Dendritic cell treated with granulocyte-macrophage colony-stimulating factor and Interleukin-4, amounts not matched to agents 40 ng/mL and 50 ng/mL, for 4 days (primary cell): ENCODE measurements at regions not wholly inside any gene's neighbourhood (a gene's known extent, or its start where the extent isn't known, plus 50 kb on each side); places are given as distances from the start of the nearest gene placed in this dataset.

Experiments
- H3K27ac Mint-ChIP-seq: one replicate; pipeline ENCODE4 v1.8.0; 2022; ENCODE audit warnings: mild to moderate bottlenecking, mixed read lengths
- H3K27me3 Mint-ChIP-seq: one replicate; pipeline ENCODE4 v1.8.0; 2022; ENCODE audit warnings: mild to moderate bottlenecking, mixed read lengths
- H3K36me3 Mint-ChIP-seq: one replicate; pipeline ENCODE4 v1.8.0; 2022; ENCODE audit warnings: low read depth, mixed read lengths
- H3K4me1 Mint-ChIP-seq: one replicate; pipeline ENCODE4 v1.8.0; 2022; ENCODE audit warnings: low read depth, mixed read lengths
- H3K4me3 Mint-ChIP-seq: one replicate; pipeline ENCODE4 v1.8.0; 2022; ENCODE audit warnings: mild to moderate bottlenecking, moderate library complexity, mixed read lengths
- H3K9me3 Mint-ChIP-seq: one replicate; pipeline ENCODE4 v1.8.0; 2022; ENCODE audit warnings: mixed read lengths
- intact Hi-C: fragments of 100-400 bp; cut with micrococcal nuclease; formaldehyde crosslinking; loops from one replicate; pipeline ENCODE4 v1.15.0; 2022

DNA sequence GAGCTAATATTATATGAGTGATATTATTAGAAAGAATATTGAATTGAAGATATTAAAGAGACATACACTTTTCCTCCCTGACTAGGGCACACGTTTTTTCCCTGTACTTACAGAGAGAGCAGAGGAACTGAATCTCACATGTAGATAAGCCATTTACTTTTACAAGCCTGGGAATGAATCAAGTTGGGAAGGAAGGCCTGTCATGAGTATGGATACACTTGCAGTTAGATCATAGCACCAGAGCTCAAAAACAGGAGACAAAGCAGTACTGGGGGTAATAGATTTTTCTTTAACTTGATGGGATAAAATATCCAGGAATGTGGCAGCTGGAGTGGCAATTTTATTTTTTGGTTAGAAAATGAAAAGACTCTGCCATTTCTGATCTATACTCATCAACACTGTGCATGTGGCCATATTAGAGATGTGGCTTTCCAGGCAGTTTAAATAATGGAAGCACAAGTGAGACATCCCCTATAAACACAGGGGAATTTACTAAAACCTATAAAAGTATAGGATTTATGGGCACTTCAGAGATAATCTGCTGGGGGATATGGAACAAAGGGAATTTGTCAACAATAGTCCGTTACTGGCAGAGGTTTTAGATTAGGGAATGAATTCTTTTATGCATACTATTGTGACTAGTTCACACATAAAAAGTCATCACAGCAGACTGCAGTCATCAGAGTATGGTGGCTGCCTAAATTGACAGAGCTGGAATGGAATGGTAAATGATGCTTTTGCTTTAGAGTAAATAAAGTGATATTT lies 657.7 kb upstream of the MBL2 start:
- no peak overlapping the region for H3K27ac Mint-ChIP-seq
- intact Hi-C loops = no loop called here
- no peaks in the 10 kb centered on the region for H3K36me3 Mint-ChIP-seq
- no peak overlapping the region for H3K4me3 Mint-ChIP-seq
- H3K4me1 Mint-ChIP-seq = no peaks in the 10 kb centered on the region
- peaks cover 9% of the 10 kb centered on the region for H3K9me3 Mint-ChIP-seq
- H3K27me3 Mint-ChIP-seq = no peaks in the 10 kb centered on the region

DNA sequence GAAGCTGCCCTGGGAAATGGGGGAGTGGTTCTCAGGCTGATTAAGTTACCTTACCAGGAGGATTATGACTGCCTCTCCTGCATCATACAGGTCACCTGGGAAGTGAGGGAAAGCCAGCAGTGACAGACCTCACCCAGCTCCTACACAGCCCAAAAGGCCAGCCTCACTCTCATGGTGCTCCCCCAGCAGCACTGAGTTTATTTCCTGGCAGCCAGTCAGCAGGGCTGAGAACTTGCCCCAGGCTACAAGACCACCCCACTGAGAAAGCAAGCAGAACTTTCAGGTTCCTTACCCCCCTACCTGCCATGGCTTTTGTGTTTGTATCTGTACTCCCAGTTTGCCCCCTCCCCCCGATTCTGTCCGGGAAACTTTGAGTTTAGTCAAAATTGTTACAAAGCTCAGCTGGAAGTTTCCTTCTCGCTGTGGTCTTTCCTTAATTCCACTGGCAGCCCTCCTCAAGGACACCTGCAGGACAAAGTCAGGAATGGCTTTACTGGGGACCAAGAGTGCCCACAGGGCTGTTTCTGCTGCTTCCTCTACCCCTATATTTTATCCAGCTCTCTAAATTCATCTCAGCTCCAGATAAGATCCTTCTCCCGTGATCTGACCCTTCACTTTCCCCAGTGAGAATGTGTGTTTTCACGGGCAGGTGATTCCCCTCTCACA lies 649.8 kb upstream of the MBL2 start:
- no peak overlapping the region for H3K27ac Mint-ChIP-seq
- intact Hi-C loops = no loop called here
- no peaks in the 10 kb centered on the region for H3K4me1 Mint-ChIP-seq

DNA sequence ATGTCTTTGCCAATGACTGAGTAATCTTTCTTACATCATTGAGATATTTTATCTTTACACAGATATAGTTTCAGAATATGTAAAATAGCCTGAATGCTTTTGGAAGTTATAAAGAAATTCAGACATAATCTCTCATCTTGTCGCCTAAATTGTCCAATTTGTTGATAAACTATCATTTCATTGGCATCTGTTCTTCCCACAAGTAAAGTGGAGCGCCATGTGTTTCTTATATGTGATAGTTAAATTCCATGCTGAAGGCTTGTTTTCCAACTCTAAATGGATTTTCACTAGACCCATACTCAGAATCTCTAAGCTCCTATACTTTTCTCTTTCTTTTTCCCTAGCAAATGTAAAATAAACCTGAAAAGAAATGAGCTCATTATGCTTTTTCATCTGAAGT lies 640.1 kb upstream of the MBL2 start:
- no peak overlapping the region for H3K4me3 Mint-ChIP-seq
- no peaks in the 10 kb centered on the region for H3K27me3 Mint-ChIP-seq
- peaks cover 16% of the 10 kb centered on the region for H3K9me3 Mint-ChIP-seq
- no peak overlapping the region for H3K27ac Mint-ChIP-seq
- no peaks in the 10 kb centered on the region for H3K36me3 Mint-ChIP-seq
- no peaks in the 10 kb centered on the region for H3K4me1 Mint-ChIP-seq
- intact Hi-C loops = no loop called here

More for the DNA sequence above, 649.8 kb upstream of the MBL2 start:
- H3K9me3 Mint-ChIP-seq = peaks cover 43% of the 10 kb centered on the region
- H3K4me3 Mint-ChIP-seq = no peak overlapping the region
- no peaks in the 10 kb centered on the region for H3K27me3 Mint-ChIP-seq
- no peaks in the 10 kb centered on the region for H3K36me3 Mint-ChIP-seq

DNA sequence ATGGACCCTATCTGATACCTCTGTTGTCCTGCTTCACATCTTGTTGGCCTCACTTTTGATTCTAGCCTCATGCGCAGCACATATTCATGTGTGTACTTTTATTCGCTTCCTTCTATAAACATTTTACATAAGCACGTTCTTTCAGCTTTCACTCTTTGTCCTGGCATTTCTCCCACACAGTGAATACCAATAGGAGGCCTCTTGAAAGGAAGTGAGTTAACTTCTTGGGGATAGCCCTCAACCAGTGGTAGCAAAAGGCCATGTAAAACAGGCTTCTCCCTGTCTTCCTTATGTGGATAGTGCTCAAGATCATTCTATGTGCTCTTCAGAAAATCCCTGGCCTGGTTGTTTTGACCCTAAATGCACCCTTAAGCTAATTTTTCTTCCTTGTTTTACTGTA lies 633.9 kb upstream of the MBL2 start:
- no peak overlapping the region for H3K4me3 Mint-ChIP-seq
- no peaks in the 10 kb centered on the region for H3K9me3 Mint-ChIP-seq
- no peak overlapping the region for H3K27ac Mint-ChIP-seq
- no peaks in the 10 kb centered on the region for H3K4me1 Mint-ChIP-seq
- no peaks in the 10 kb centered on the region for H3K27me3 Mint-ChIP-seq
- intact Hi-C loops = no loop called here
- no peaks in the 10 kb centered on the region for H3K36me3 Mint-ChIP-seq

DNA sequence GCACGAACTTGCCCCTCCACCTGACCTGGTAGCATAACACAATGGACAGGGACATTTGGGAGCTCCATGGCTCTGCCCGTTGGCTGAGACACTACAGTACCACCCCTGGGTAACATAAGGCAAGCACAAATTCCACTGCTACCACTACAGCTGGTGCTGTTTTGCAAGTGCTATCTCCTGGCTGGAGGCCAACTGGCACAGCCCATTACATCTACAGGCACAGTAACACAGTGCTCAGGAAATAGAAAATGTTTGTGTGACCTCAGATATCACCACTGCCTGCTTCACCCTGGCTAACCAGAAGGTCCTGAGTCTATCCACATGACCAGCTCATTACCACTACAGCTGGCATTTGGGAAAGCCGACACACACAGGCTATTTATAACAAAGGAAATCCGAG lies 631.1 kb upstream of the MBL2 start:
- intact Hi-C loops = no loop called here
- Mint-ChIP-seq H3K27me3 (no peaks in the 10 kb centered on the region), H3K27ac (no peak overlapping the region), H3K9me3 (peaks cover 9% of the 10 kb centered on the region), H3K4me3 (no peak overlapping the region), H3K36me3 (no peaks in the 10 kb centered on the region), H3K4me1 (no peaks in the 10 kb centered on the region)

DNA sequence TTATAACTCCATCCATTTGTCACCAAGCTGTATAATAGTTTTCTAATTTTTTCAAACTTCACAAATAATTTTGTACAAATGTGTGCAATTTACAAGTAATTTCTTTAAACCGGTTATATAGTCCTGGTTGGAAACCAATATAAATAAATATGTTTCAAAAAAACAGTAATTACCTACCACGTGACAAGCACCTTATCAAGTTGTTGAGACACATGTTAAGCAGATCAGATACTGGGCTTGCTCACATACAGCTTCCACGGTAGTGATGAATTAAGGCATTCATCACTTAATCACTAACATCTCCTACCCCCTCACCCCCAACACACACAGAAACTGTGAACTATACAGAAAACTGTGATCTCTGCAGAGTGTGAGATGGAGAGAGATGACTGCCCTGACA lies 630.0 kb upstream of the MBL2 start:
- Mint-ChIP-seq H3K27ac (no peak overlapping the region), H3K36me3 (no peaks in the 10 kb centered on the region), H3K4me3 (no peak overlapping the region), H3K9me3 (peaks cover 9% of the 10 kb centered on the region), H3K4me1 (no peaks in the 10 kb centered on the region), H3K27me3 (no peaks in the 10 kb centered on the region)
- intact Hi-C loops = no loop called here

DNA sequence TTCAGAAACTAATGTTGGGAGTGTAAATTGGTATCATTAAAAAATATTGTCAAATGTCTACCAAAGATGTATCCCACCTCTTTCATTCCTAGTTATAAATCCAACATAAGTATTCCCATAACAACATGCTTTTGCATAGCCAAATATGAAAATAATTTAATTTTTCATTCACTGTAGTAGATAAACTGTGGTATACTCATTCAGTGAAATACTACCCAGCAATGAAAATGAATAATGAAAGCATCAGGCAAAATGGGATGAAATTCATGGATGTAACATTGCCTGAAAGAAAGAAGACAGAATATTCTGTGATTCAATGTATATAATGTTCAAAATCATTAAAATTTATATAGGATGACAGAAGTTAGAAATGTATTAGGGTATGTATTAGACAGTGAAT lies 629.0 kb upstream of the MBL2 start:
- H3K36me3 Mint-ChIP-seq = no peaks in the 10 kb centered on the region
- no peak overlapping the region for H3K27ac Mint-ChIP-seq
- no peaks in the 10 kb centered on the region for H3K27me3 Mint-ChIP-seq
- H3K4me1 Mint-ChIP-seq = no peaks in the 10 kb centered on the region
- peaks cover 9% of the 10 kb centered on the region for H3K9me3 Mint-ChIP-seq
- no peak overlapping the region for H3K4me3 Mint-ChIP-seq
- intact Hi-C loops = no loop called here

DNA sequence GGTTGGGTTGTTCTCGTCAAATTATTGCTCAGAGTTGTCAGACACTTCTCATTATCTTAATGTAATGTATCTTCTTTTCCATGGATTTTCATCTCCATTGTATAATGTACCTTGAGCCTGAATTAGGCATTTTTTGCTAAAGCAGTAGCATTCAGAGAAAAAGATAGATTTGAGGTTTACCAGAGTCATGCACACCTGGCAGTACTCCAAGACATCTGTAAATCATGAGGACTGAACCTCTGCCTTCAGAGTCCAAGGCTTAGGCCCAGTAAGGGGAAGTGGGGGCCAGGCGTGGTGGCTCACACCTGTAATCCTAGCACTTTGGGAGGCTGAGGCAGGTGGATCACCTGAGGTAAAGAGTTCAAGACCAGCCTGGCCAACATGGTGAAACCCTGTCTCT lies 624.3 kb upstream of the MBL2 start:
- no peak overlapping the region for H3K4me3 Mint-ChIP-seq
- no peaks in the 10 kb centered on the region for H3K36me3 Mint-ChIP-seq
- no peaks in the 10 kb centered on the region for H3K4me1 Mint-ChIP-seq
- H3K27me3 Mint-ChIP-seq = no peaks in the 10 kb centered on the region
- peaks cover 43% of the 10 kb centered on the region for H3K9me3 Mint-ChIP-seq
- H3K27ac Mint-ChIP-seq = no peak overlapping the region
- intact Hi-C loops = no loop called here

DNA sequence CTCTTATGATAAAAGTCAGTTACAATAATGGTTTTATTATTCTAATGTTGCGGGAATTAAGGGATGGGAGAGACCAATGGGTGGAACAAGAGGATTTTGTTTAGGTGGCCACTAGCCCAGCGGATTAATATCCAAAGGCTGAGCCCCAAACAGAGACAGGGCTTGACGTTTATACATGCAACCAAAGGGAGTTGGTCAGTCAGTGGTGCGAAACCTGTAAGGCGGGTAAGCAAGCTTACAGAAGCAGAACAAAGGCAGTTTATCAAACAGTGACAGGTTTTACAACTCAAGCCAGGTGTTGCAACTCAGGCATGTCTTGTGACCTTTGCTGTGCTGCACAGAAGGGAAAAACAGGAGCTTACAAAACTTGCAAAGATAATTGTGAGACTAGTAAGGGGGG lies 622.9 kb upstream of the MBL2 start:
- Mint-ChIP-seq H3K4me3 (no peak overlapping the region), H3K27me3 (no peaks in the 10 kb centered on the region), H3K9me3 (peaks cover 51% of the 10 kb centered on the region), H3K27ac (no peak overlapping the region), H3K36me3 (no peaks in the 10 kb centered on the region), H3K4me1 (no peaks in the 10 kb centered on the region)
- intact Hi-C loops = no loop called here

DNA sequence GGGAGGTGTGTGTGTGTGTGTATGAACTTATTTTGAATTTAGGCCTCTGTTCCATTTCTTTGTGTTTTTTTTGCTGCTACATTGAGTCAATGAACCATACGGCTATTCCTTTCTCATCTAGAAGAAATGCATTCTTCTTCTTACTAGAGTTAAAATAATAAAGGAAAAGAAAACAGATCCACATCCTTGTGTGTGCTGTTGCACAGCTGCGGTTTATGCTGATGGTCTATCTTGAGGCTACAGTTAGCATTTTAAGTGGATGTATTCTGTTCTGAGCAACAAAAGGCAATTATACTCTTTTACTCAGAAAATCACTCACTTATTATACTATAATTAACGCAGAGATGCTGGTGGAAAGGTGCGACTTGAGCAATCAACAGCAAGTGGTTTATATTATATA lies 615.0 kb upstream of the MBL2 start:
- H3K36me3 Mint-ChIP-seq = no peaks in the 10 kb centered on the region
- intact Hi-C loops = no loop called here
- no peak overlapping the region for H3K27ac Mint-ChIP-seq
- H3K4me3 Mint-ChIP-seq = no peak overlapping the region
- no peaks in the 10 kb centered on the region for H3K27me3 Mint-ChIP-seq
- H3K4me1 Mint-ChIP-seq = no peaks in the 10 kb centered on the region
- peaks cover 10% of the 10 kb centered on the region for H3K9me3 Mint-ChIP-seq

DNA sequence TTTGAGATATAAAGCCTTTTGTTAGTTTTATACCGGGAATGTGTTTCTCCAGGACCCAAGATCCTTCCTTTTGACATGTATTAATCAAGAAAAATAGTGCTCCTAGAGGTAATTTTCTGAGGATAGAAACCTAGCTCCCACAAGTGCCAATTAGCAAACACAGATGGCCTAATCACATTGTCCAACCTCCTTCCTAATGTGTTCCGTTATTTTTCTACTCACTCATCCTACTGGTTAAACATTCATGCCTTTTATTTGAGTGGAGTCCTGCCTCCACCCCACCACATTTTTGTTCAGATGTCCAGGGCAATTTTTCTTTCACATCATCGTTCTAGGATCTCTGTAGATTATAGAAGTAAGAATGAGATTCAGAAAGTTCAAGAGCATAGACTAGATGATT lies 610.0 kb upstream of the MBL2 start:
- H3K4me3 Mint-ChIP-seq = no peak overlapping the region
- no peaks in the 10 kb centered on the region for H3K27me3 Mint-ChIP-seq
- H3K36me3 Mint-ChIP-seq = no peaks in the 10 kb centered on the region
- H3K27ac Mint-ChIP-seq = no peak overlapping the region
- H3K4me1 Mint-ChIP-seq = no peaks in the 10 kb centered on the region
- intact Hi-C loops = no loop called here
- H3K9me3 Mint-ChIP-seq = peaks cover 16% of the 10 kb centered on the region

DNA sequence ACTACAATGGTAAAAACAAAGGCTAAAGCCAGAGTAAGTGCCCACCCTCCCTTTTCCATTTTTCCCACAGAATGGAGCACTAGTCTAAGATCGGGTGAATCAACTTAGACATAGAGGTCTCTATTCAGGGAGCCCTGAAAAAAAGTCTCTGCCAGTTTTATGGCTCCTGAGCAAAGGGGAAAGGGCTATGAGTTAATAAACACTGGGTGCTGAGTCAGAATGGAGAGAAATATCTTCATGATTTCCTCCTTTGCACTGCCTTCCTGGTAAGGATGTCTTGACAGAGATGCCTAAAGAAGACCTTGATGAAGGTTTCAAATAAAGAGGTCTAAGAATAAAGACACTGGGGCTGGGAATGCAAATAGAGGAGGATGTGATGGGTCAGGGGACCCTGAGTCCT lies 607.4 kb upstream of the MBL2 start:
- H3K4me1 Mint-ChIP-seq = no peaks in the 10 kb centered on the region
- H3K27me3 Mint-ChIP-seq = no peaks in the 10 kb centered on the region
- H3K9me3 Mint-ChIP-seq = peaks cover 22% of the 10 kb centered on the region
- no peak overlapping the region for H3K27ac Mint-ChIP-seq
- no peak overlapping the region for H3K4me3 Mint-ChIP-seq
- intact Hi-C loops = no loop called here
- H3K36me3 Mint-ChIP-seq = no peaks in the 10 kb centered on the region

DNA sequence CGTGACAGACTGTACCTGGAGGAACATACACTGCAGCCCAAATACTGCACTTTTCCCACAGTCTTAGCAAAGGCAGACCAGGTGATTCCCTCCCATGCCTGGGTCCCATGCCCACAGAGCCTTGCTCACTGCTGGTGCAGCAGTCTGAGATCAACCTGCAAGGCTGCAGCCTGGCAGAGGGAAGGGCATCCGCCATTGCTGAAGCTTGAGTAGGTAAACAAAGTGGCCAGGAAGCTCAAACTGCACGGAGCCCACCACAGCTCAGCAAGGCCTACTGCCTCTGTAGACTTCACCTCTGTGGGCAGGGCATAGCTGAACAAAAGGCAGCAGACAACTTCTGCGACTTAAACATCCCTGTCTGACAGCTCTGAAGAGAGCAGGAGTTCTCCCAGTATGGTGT lies 597.8 kb upstream of the MBL2 start:
- peaks cover 35% of the 10 kb centered on the region for H3K9me3 Mint-ChIP-seq
- intact Hi-C loops = no loop called here
- no peak overlapping the region for H3K27ac Mint-ChIP-seq
- H3K4me1 Mint-ChIP-seq = no peaks in the 10 kb centered on the region
- no peaks in the 10 kb centered on the region for H3K36me3 Mint-ChIP-seq
- no peak overlapping the region for H3K4me3 Mint-ChIP-seq
- no peaks in the 10 kb centered on the region for H3K27me3 Mint-ChIP-seq

DNA sequence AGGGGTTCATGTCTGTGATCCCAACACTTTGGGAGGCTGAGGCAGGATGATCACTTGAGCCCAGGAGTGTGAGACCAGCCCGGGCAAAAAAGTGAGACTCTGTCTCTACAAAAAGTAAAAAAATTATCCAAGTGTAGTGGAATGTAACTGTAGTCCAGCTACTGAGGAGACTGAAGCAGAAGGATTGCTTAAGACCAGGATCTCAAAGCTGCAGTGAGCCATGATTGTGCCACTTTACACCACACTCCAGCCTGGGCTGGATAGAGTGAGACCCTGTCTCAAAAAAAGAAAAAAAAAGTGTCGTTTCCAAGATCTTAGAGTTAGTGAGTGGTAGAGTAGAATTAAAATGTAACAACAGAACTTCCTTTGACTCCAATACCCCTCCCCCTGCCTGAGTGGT lies 589.4 kb upstream of the MBL2 start:
- intact Hi-C loops = no loop called here
- no peaks in the 10 kb centered on the region for H3K4me1 Mint-ChIP-seq
- no peak overlapping the region for H3K27ac Mint-ChIP-seq
- no peak overlapping the region for H3K4me3 Mint-ChIP-seq
- no peaks in the 10 kb centered on the region for H3K27me3 Mint-ChIP-seq
- H3K36me3 Mint-ChIP-seq = no peaks in the 10 kb centered on the region
- peaks cover 8% of the 10 kb centered on the region for H3K9me3 Mint-ChIP-seq

DNA sequence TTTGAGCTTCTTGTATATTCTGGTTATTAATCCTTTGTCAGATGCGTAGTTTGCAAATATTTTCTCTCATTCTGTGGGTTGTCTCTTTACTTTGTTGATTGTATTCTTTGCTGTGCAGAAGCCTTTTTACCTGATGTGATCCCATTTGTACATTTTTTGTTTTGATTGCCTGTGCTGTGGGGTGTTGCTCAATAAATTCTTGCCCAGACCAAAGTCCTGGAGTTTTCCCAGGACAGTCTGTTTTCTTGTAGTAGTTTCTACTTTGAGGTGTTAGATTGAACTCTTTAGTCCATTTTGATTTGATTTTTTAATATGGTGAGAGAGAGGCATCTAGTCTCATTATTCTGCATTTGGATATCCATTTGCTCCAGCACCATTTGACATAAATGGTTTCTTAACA lies 588.7 kb upstream of the MBL2 start:
- Mint-ChIP-seq H3K4me3 (no peak overlapping the region), H3K4me1 (no peaks in the 10 kb centered on the region), H3K27me3 (no peaks in the 10 kb centered on the region), H3K27ac (no peak overlapping the region), H3K36me3 (no peaks in the 10 kb centered on the region), H3K9me3 (peaks cover 8% of the 10 kb centered on the region)
- intact Hi-C loops = no loop called here
